AG09319 (cell line): ENCODE measurements at regions not wholly inside any gene's neighbourhood (a gene's known extent, or its start where the extent isn't known, plus 50 kb on each side); places are given as distances from the start of the nearest gene placed in this dataset.

Experiments
- DNase-seq: peaks from one replicate; pipeline ENCODE4 v3.0.0-alpha.2; 2010; ENCODE audit warnings: low read depth; ENCODE audit errors: extremely low read depth
- TF ChIP-seq, protein P1 (sequence below): IDR thresholded peaks from 2 replicates; pipeline ENCODE4 v1.5.1; 2011; ENCODE audit warnings: low read depth, mild to moderate bottlenecking, inconsistent platforms, low read length, moderate library complexity

DNA sequence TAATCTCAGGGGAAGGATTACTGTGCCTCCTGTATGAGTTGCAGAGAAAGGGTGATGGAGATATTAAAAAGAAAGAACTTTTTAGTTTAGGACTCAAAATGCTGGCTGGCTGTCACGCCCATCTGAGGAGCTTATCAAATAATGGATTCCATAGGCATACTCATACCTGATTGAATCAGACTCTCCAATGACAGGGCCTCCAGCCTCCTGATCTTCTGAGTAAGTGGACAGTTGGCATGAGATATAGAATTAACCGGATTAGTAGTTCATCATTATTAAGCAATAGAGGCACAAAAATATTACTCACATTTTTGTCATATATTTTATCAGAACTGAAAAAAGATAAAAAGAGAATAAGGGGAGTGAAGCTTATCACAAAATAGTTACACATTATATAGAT is 157.0 kb upstream of the RASA1 start:
- TF ChIP-seq, protein P1, sequence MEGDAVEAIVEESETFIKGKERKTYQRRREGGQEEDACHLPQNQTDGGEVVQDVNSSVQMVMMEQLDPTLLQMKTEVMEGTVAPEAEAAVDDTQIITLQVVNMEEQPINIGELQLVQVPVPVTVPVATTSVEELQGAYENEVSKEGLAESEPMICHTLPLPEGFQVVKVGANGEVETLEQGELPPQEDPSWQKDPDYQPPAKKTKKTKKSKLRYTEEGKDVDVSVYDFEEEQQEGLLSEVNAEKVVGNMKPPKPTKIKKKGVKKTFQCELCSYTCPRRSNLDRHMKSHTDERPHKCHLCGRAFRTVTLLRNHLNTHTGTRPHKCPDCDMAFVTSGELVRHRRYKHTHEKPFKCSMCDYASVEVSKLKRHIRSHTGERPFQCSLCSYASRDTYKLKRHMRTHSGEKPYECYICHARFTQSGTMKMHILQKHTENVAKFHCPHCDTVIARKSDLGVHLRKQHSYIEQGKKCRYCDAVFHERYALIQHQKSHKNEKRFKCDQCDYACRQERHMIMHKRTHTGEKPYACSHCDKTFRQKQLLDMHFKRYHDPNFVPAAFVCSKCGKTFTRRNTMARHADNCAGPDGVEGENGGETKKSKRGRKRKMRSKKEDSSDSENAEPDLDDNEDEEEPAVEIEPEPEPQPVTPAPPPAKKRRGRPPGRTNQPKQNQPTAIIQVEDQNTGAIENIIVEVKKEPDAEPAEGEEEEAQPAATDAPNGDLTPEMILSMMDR = no peak
- no peak for DNase-seq

DNA sequence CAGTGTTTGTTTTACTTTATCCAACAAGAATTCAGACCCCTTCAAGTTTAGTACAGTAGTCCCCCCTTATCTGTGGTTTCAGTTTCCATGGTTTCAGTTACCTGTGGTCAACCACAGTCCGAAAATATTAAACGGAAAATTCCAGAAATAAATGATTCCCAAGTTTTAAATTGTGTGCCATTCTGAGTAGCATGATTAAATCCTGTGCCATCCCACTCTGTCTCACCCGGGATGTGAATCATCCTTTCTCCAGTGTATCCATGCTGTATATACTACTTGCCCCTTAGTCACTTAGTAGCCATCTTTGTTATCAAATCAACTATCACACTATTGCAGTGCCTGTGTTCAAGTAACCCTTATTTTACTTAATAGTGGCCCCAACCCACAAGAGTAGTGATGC is 153.8 kb upstream of the RASA1 start:
- TF ChIP-seq, protein P1 = no peak
- peak; percentile 44 for DNase-seq

DNA sequence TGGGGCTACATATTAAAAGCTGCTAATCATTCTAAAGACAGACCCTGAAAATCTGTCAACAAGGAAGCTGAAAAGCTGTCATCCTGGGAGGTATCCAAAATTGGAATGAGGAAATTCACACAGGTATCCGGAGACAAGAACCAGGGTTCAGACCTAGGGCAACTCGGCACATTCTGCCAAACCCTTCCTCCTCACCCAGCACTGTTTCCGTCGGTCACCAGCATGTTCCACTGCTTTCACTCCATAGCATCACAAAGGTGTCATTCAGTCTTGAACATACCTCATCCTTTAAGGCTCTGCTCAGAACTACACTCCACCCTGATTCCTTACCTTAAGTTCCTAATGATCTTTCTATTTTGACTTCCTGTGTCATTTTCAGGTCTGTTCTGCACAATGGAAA is 153.1 kb upstream of the RASA1 start:
- no peak for DNase-seq
- TF ChIP-seq, protein P1 = no peak

DNA sequence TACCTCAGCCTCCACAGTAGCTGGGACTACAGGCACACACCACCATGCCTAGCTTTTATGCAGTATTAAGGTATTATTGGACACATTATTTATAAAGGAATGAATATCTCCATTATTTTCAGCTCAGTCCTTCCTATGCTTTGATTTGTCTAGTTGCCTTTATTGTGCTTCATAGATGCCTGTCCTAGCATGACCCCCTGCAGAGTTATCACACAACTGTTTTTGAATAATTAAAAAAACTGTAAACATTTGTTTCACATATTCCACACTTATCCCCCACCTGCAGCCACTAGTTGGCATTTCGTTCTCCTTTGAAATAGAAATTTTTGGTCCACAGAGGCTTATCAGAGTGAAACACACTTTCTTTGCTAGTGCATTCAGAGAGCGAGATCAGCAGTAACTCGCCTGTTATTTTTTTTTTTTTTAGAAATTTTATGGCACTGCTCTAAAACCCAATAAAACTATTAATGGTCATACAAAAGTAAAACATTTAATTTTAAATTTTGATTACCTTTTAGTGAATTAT is 151.8 kb upstream of the RASA1 start:
- no peak for DNase-seq
- TF ChIP-seq, protein P1 = no peak

DNA sequence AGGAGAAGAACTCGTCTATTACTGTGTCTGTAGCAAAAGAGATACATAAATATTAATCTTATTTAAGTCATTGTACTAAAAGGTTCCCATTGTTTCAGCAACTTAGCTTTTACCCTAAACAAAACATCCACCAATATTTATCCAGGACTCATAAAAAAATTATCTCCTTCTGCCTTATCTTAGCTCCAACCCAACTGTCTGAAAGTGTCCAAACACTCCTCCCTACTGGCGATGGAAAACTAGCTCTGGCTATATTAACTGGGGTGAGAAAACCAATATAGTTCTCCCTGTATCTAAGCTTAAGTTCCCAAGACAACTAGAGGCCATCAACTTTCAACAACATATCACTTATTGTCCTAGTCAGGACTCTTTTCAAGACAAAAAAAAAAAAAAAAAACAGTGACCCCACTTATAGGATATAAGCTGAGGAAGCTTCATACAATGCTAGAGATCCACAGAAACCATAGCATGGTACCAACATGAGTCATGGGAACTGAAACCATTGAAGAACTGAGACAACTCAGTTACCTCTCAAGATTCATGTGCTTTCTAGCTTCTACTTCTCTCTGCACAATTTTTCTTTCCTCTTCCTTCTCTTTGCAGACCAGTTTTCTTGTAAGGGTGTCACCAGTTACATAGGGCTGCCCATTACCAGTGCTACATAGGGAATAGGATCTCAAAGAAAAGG is 150.7 kb upstream of the RASA1 start:
- DNase-seq = no peak
- TF ChIP-seq, protein P1 = no peak

DNA sequence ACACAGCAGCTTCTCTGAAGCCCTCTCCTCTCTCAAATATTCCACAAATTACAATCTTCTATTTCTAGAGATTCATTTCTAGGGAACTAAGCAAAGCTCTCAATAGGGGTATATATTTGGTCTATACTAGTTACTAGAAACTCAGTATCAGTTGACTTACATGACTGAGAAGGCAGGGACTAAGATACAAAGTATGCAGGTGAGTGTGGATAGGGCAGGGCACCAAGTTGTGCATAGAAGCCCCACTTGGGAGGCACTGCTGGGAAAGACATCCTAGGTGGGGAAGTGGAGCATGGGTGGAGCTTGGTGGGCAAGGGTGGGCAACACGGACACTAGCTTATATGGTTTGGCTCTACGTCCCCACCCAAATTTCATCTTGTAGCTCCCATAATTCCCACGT is 148.1 kb upstream of the RASA1 start:
- TF ChIP-seq, protein P1 = no peak
- DNase-seq = no peak

DNA sequence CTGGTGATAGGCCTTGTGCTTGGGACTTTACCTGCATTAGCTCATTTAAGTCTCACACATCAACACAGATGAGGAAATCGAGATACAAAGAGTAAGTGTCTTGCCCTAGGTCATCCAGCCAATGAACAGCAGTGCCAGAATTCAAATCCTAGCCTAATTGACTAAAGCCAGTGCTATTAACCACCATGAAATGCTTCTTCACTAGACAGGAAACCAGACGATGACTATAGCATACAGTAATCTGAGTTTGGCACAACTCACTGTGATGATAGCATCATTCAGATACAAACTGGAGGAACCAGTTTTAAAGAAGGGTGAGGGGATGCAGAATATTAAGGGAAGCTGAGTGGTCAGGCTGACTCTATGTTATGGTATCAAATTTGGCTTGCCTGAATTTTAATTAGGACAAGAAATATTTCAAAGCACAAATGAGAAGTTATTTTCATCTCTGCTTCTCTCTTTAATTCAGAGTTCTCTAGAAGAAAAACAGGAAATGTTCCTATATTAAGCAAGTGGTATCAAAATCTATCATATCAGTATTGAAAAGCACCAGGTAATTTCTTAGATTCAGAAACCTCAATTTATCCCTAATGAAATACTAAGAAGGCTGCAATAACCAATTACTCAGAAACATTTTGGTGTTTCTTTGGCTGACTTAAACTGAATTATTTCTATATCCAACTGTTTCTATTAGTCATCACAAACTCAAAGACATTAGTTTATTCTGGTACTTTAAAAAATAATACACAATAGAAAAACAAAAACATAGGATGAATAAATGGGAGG is 147.0 kb upstream of the RASA1 start:
- DNase-seq = peak; percentile 28

More for the DNA sequence above, 147.0 kb upstream of the RASA1 start:
- TF ChIP-seq, protein P1 = no peak
